WTC11 (cell line): ENCODE measurements at regions not wholly inside any gene's neighbourhood (a gene's known extent, or its start where the extent isn't known, plus 50 kb on each side); places are given as distances from the start of the nearest gene placed in this dataset.

Source experiments
- CREB1 ChIP-seq: sonication (generic); formaldehyde crosslinking; IDR thresholded peaks from 2 replicates; pipeline ENCODE4 v1.8.0; 2023; ENCODE audit warnings: mild to moderate bottlenecking, missing genetic modification reagents
- ESRRA ChIP-seq: sonication (generic); formaldehyde crosslinking; IDR thresholded peaks from 2 replicates; pipeline ENCODE4 v1.8.1; 2022; ENCODE audit warnings: mild to moderate bottlenecking, missing genetic modification reagents, borderline replicate concordance
- JAZF1 ChIP-seq: fragments of 250-450 bp; sonication (Bioruptor Pico); IDR thresholded peaks from 2 replicates; pipeline ENCODE4 v1.9.0; 2021; ENCODE audit warnings: moderate library complexity, mild to moderate bottlenecking, inconsistent platforms
- NFATC4 ChIP-seq: fragments of 250-450 bp; sonication (Bioruptor Pico); IDR thresholded peaks from 2 replicates; pipeline ENCODE4 v1.9.0; 2021; ENCODE audit warnings: mild to moderate bottlenecking
- NR1H2 ChIP-seq: sonication (generic); formaldehyde crosslinking; IDR thresholded peaks from 2 replicates; pipeline ENCODE4 v1.9.0; 2021; ENCODE audit warnings: mild to moderate bottlenecking, moderate library complexity, missing genetic modification reagents
- NR2C2 ChIP-seq: sonication (generic); formaldehyde crosslinking; IDR thresholded peaks from 2 replicates; pipeline ENCODE4 v1.8.0; 2022; ENCODE audit warnings: mild to moderate bottlenecking, missing genetic modification reagents
- RORB ChIP-seq: fragments of 250-450 bp; sonication (Bioruptor Pico); IDR thresholded peaks from 2 replicates; pipeline ENCODE4 v1.9.0; 2021; ENCODE audit warnings: mild to moderate bottlenecking
- SP1 ChIP-seq: sonication (generic); formaldehyde crosslinking; conservative IDR thresholded peaks from 2 replicates; pipeline ENCODE4 v1.8.1; 2022; ENCODE audit warnings: missing genetic modification reagents
- TEAD4 ChIP-seq: sonication (generic); formaldehyde crosslinking; IDR thresholded peaks from 2 replicates; pipeline ENCODE4 v1.8.0; 2022; ENCODE audit warnings: mild to moderate bottlenecking, missing genetic modification reagents
- ZNF396 ChIP-seq: fragments of 250-450 bp; sonication (Bioruptor Pico); IDR thresholded peaks from 2 replicates; pipeline ENCODE4 v1.8.0; 2021; ENCODE audit warnings: mild to moderate bottlenecking, moderate library complexity, borderline replicate concordance
- TF ChIP-seq, protein P1 (sequence below): fragments of 200-600 bp; IDR thresholded peaks from 2 replicates; pipeline ENCODE4 v1.8.0; 2022; ENCODE audit warnings: antibody characterized with exemption
- TF ChIP-seq, protein P2 (sequence below): sonication (generic); formaldehyde crosslinking; IDR thresholded peaks from 2 replicates; pipeline ENCODE4 v1.8.1; 2022; ENCODE audit warnings: mild to moderate bottlenecking, missing genetic modification reagents, moderate library complexity, borderline replicate concordance

DNA sequence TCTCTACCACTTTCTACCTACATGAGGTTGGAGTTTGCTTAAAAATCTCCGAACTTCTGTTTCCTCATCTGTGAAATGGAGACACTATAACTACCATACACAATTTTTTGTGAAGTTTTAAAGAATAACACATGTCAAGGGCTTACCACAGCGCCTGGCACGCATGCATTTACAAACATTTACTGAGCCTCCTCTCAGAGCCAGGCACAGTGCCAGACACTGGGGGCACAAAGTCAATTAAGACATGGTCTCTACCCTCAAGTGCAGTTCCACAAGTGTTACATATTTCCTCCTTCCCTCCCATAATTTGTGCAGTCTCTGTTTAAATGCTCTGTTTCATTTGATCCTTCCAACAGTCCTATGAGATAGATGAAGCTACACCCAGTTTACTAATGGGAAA lies 356.4 kb upstream of the ESRRG start:
- TF ChIP-seq RORB (no peak), NR2C2 (CRISPR knock-in tag) (no peak), NR1H2 (CRISPR knock-in tag) (no peak), NFATC4 (CRISPR knock-in tag) (no peak), SP1 (no peak), CREB1 (CRISPR knock-in tag) (no peak), ESRRA (CRISPR knock-in tag) (no peak), ZNF396 (CRISPR knock-in tag) (no peak), JAZF1 (CRISPR knock-in tag) (no peak), TEAD4 (CRISPR knock-in tag) (no peak)
- TF ChIP-seq, protein P1, sequence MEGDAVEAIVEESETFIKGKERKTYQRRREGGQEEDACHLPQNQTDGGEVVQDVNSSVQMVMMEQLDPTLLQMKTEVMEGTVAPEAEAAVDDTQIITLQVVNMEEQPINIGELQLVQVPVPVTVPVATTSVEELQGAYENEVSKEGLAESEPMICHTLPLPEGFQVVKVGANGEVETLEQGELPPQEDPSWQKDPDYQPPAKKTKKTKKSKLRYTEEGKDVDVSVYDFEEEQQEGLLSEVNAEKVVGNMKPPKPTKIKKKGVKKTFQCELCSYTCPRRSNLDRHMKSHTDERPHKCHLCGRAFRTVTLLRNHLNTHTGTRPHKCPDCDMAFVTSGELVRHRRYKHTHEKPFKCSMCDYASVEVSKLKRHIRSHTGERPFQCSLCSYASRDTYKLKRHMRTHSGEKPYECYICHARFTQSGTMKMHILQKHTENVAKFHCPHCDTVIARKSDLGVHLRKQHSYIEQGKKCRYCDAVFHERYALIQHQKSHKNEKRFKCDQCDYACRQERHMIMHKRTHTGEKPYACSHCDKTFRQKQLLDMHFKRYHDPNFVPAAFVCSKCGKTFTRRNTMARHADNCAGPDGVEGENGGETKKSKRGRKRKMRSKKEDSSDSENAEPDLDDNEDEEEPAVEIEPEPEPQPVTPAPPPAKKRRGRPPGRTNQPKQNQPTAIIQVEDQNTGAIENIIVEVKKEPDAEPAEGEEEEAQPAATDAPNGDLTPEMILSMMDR = no peak
- TF ChIP-seq, protein P2, sequence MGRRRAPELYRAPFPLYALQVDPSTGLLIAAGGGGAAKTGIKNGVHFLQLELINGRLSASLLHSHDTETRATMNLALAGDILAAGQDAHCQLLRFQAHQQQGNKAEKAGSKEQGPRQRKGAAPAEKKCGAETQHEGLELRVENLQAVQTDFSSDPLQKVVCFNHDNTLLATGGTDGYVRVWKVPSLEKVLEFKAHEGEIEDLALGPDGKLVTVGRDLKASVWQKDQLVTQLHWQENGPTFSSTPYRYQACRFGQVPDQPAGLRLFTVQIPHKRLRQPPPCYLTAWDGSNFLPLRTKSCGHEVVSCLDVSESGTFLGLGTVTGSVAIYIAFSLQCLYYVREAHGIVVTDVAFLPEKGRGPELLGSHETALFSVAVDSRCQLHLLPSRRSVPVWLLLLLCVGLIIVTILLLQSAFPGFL (CRISPR knock-in tag) = no peak
